ENCODE measurements at regions not wholly inside any gene's neighbourhood (a gene's known extent, or its start where the extent isn't known, plus 50 kb on each side); places are given as distances from the start of the nearest gene placed in this dataset.

DNA sequence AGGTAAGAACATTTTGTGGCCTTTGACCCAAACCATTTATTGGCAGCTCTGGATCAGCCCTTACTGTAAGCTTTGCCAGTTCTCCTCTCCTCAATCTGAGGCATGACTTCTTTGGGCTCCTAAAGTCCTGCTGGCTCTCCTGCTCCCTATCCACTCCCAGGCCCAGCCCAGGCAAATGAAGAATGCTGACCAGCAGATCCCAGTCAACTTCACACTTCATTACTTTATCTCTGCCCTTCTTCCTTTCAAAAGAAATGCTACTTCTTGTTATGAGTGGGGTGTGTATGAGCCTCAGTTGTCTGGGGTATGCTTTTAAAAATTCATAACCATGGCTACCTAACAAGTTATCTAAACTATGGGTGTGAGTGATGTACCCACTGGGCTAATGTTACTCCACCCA lies 479.6 kb downstream of the ACTL7B start:
- no peak for DNase-seq (ENCODE audit: low read depth in 2 of 3, low spot score in 1 of 3)

DNA sequence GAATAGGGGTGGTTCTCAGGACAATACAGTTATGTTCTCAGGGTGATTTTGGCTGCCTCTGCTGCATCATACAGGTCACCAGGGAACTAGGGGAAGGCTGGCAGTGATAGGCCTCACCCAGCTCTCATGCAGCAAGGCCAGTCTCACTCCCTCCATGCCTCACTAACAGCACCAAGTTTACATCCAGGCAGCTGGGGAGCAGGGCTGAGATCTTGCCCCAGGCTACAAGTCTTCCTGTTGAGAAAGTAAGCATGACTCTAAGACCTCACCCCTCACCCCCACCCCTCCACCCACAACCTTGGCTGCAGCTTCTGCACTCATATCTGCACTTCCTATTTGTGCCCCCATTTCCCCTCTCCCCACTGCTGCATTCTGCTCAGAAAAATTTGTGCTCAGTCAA lies 481.2 kb downstream of the ACTL7B start:
- DNase-seq (ENCODE audit: low read depth in 2 of 3, low spot score in 1 of 3) = no peak

DNA sequence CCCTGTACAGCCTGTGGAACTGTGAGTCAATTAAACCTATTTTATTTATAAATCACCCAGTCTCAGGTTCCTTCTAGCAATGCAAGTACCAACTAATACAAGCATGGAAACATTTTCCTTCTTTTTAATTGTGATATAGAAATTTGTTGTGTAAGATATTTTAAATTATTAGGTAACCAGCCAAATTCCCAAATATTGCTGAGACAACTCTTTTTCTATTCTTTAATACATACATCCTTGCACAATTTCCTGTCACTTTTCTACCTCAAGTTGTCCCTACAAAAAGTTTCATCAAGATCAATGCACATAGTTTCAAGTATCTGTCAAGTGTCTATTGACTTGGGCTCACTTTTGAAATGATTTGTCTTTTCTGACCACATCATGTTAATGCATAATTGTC lies 488.6 kb downstream of the ACTL7B start:
- no peak for DNase-seq (ENCODE audit: low read depth in 2 of 3, low spot score in 1 of 3)

DNA sequence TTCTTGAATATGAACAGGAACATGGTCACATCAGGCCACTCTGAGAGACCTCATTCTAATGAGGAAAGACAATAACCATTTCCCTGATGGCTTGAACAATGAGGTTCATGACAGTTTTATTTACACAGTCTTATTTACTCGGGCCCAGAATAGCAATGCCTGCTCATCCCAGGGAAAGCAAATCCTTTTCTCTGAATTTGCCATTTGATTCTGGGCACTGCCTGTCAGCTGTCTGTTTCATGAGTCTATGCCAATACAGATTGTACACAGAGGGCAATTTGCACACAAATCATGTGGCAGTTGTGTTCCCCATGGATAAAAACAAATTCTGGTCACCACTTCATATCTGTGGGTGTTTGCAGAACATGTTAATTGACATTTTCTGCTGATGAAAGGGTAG lies 492.5 kb downstream of the ACTL7B start:
- no peak for DNase-seq (ENCODE audit: low read depth in 2 of 3, low spot score in 1 of 3)

GRCh38 chr9:108360304-108360703 lies 495.5 kb downstream of the ACTL7B start:
- DNase-seq (ENCODE audit: low read depth in 2 of 3, low spot score in 1 of 3) = no peak

DNA sequence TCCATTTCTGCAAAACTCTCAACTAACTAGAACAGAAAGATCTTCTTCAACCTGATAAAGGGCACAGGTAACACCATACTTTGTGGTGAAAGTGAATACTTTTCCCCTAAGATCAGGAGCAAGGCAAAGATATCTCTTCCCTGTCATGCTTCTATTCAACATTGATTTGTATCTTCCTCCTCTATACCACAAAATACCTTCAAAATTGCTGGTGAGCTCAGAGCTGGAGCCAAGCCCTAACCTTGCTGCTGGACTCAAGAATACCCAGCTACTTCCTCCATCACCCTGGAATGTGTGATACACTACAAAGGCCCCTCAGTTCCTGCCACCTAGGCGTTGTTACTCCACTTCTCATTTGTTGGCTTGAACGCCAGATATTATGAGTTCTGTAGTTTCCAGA lies 499.0 kb downstream of the ACTL7B start:
- no peak for DNase-seq (ENCODE audit: low read depth in 2 of 3, low spot score in 1 of 3)

GRCh38 chr9:108351571-108351970 lies 504.2 kb downstream of the ACTL7B start:
- DNase-seq (ENCODE audit: low read depth in 2 of 3, low spot score in 1 of 3) = no peak

DNA sequence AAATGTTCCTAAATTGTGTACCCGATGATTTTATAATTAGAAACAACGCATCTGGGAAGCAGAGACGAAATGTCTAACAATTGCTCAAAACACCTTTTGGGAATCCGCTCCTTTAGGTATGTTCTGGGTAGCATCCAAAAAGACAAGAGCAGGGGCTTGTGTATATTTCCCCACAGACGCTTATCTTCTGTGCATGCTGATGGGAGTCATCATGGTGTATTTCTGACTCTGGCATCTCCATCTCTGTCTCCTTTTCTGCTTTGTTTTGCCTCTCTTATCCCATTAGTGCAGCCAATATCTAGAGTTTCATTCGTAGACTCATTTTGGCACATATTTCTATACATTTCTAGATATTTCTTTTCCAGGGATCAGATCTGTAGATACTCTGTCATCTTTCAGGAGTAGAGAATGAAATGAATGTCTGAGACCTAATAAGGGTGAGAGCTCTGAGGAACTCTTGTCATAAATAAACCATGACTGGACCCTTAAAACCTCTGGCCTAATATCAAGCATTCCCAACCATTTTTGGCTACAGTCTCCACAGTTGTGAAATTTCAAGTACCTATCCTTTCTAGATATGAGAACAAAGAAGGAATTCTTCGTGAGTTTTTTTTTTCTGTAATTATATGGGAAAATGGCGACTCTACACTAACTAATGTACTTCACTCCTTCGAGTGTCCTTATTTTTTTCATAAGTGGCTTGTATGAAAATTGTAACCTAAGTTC lies 508.2 kb downstream of the ACTL7B start:
- no peak for DNase-seq (ENCODE audit: low read depth in 2 of 3, low spot score in 1 of 3)

DNA sequence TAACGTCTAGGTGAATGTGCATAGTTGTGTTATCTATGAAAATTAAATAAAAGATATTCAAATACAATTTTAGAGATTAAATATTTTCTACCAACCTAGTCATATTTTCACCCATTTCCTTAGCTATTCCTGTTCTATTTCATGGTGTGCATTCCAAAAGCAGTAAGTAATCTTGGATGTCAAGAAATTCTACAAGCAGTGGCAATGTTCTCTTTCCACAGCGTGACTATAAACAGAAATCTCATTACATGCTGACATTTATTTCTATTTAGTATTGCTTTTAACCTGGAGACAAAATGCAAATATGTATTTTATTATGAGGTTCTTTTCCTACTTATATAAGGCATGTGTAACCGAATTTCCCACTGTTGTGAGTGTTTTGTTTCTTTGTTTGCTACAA lies 510.0 kb downstream of the ACTL7B start:
- no peak for DNase-seq (ENCODE audit: low read depth in 2 of 3, low spot score in 1 of 3)

DNA sequence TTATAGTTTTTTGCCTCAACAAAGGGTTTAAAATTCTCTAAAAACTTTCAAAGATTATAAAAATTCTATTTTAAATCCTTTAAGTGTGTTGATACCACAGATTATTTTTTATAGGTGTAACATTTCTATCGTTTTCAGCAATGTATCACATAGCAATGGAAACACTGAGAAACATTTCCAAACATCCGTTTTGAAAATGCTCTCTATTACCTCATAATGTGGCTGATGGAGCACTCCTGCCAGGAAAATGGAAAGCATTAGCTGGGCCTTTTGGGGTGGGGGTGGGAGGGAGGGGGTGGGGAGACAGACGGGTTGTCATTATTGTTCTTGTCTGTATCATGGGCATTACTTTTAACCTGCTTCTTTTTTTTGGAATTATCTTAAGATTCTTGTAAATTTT lies 516.5 kb downstream of the ACTL7B start:
- no peak for DNase-seq (ENCODE audit: low read depth in 2 of 3, low spot score in 1 of 3)

DNA sequence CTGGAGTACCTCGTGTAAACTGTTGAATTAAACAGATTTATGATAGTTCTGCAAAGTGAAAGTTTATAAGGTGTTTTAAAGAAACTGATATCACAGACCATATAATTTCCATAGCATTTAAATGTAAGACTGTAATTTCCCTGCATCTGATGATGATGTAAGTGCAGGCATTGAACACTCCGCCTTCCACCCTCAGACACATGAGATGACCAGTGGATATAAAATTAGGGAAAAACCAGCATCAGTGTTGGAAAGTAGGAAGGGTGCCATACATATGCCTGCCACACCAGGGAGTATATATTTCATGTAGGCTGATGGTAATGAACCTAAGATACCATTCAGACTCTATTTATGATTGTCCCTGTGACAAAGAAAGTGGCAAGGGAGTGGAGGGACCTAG lies 519.2 kb downstream of the ACTL7B start:
- no peak for DNase-seq (ENCODE audit: low read depth in 2 of 3, low spot score in 1 of 3)

DNA sequence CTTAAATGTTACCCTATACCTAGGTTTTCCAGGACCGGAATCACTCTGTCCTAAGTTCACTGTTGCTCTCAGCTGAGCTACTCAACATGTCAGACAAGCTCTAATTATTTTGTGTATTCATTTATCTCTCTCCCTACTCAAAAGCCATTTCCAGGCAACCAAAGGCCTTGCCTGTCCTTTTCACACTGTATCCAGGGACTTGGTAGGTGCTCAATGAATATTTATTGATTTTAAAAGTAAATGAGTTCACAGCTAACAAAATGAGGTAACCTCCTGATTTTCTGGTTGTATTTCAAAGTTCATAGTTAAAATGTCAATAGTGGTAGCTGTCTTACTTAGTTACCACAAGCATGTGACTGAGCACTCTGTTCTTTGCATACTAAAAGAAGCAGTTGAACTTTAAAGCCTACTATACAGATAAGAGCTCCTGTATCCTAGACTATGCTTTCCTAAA lies 522.2 kb downstream of the ACTL7B start:
- no peak for DNase-seq (ENCODE audit: low read depth in 2 of 3, low spot score in 1 of 3)

- DNase-seq (ENCODE audit: low read depth in 2 of 3, low spot score in 1 of 3) = no peak
Observed at GRCh38 chr9:108331596-108331995, 524.2 kb downstream of the ACTL7B start.

GRCh38 chr9:108325406-108325805 lies 530.4 kb downstream of the ACTL7B start:
- DNase-seq (ENCODE audit: low read depth in 2 of 3, low spot score in 1 of 3) = no peak

GRCh38 chr9:108323615-108324014 lies 532.2 kb downstream of the ACTL7B start:
- DNase-seq (ENCODE audit: low read depth in 2 of 3, low spot score in 1 of 3) = no peak

GRCh38 chr9:108322326-108323098 lies 533.3 kb downstream of the ACTL7B start:
- no peak for DNase-seq (ENCODE audit: low read depth in 2 of 3, low spot score in 1 of 3)

DNA sequence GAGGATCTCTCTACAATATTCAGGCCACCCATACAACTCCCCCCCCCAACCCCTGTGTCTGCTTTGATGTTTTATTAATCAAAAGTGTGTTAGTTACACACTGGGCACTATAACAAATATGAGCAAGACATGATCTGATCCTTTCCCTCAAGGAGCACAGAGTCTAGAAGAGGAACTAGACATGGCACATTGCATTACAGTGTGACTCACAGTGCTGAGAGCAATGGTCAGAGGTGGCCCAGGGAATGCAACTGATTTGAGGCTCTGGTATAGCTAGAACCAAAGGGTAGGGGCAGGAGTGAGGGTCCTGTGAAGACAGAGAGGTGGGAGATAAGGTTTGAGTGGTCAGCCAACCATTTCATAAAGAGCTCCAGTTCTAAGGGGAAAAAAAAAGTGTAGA lies 539.2 kb downstream of the ACTL7B start:
- DNase-seq (ENCODE audit: low read depth in 2 of 3, low spot score in 1 of 3) = no peak

GRCh38 chr9:108316066-108316465 lies 539.7 kb downstream of the ACTL7B start:
- DNase-seq (ENCODE audit: low read depth in 2 of 3, low spot score in 1 of 3) = no peak

- no peak for DNase-seq (ENCODE audit: low read depth in 2 of 3, low spot score in 1 of 3)
Observed at GRCh38 chr9:108311745-108312144, 544.0 kb downstream of the ACTL7B start.

GRCh38 chr9:108310202-108310601 lies 545.6 kb downstream of the ACTL7B start:
- DNase-seq (ENCODE audit: low read depth in 2 of 3, low spot score in 1 of 3) = no peak

GRCh38 chr9:108300306-108301287 lies 555.2 kb downstream of the ACTL7B start:
- DNase-seq (ENCODE audit: low read depth in 2 of 3, low spot score in 1 of 3) = no peak

All from stimulated activated CD4-positive, alpha-beta T cell treated with anti-CD3 and anti-CD28 coated beads, Interleukin-12 subunit alpha, Interleukin-12 subunit beta, amount 100 ng/mL, for 48 hours (primary cell).